Hippocampal formation (tissue), 2 donors: ENCODE measurements at regions not wholly inside any gene's neighbourhood (a gene's known extent, or its start where the extent isn't known, plus 50 kb on each side); places are given as distances from the start of the nearest gene placed in this dataset.
"Not testable (repeated sequence)": the region's sequence is repeated elsewhere in the genome, so short reads cannot be mapped to it uniquely, and the experiment has no call there.

Experiments
- DNase-seq, 2 donors: peaks; one replicate each; lab custom pipeline; 2025; lab: John Stamatoyannopoulos, UW

- not testable (repeated sequence) for DNase-seq
Observed at GRCh38 chr1:234795711-234796437, 185.9 kb upstream of the IRF2BP2 start.

- not testable (repeated sequence) for DNase-seq
Observed at GRCh38 chr1:234795007-234795406, 185.0 kb upstream of the IRF2BP2 start.

GRCh38 chr1:234794452-234794851, 184.5 kb upstream of the IRF2BP2 start:
- DNase-seq: not testable (repeated sequence)

- not testable (repeated sequence) for DNase-seq
Observed at GRCh38 chr1:234793924-234794323, 183.9 kb upstream of the IRF2BP2 start.

GRCh38 chr1:234792221-234792864, 182.4 kb upstream of the IRF2BP2 start:
- DNase-seq: not testable (repeated sequence)

GRCh38 chr1:234791615-234792014, 181.6 kb upstream of the IRF2BP2 start:
- DNase-seq: not testable (repeated sequence)

- DNase-seq: not testable (repeated sequence)
Observed at GRCh38 chr1:234790333-234790732, 180.4 kb upstream of the IRF2BP2 start.

GRCh38 chr1:234787011-234787584, 177.1 kb upstream of the IRF2BP2 start:
- not testable (repeated sequence) for DNase-seq

GRCh38 chr1:234785922-234786321, 175.9 kb upstream of the IRF2BP2 start:
- DNase-seq: not testable (repeated sequence)

- not testable (repeated sequence) for DNase-seq
Observed at GRCh38 chr1:234785471-234785919, 175.5 kb upstream of the IRF2BP2 start.

- DNase-seq: not testable (repeated sequence)
Observed at GRCh38 chr1:234784108-234784507, 174.1 kb upstream of the IRF2BP2 start.

GRCh38 chr1:234782791-234783190, 172.8 kb upstream of the IRF2BP2 start:
- DNase-seq: no peak

GRCh38 chr1:234782105-234782751, 172.2 kb upstream of the IRF2BP2 start:
- no peak for DNase-seq

- no peak for DNase-seq
Observed at GRCh38 chr1:234781241-234782065, 171.5 kb upstream of the IRF2BP2 start.

- no peak for DNase-seq
Observed at GRCh38 chr1:234780531-234781162, 170.7 kb upstream of the IRF2BP2 start.

GRCh38 chr1:234780112-234780511, 170.1 kb upstream of the IRF2BP2 start:
- DNase-seq: no peak

GRCh38 chr1:234779600-234779999, 169.6 kb upstream of the IRF2BP2 start:
- DNase-seq: not testable (repeated sequence)

- DNase-seq: no peak
Observed at GRCh38 chr1:234779160-234779538, 169.2 kb upstream of the IRF2BP2 start.

GRCh38 chr1:234778221-234779159, 168.5 kb upstream of the IRF2BP2 start:
- DNase-seq: no peak

- DNase-seq: no peak
Observed at GRCh38 chr1:234777856-234778220, 167.9 kb upstream of the IRF2BP2 start.
